NCI-H774 (cell line): ENCODE measurements at regions not wholly inside any gene's neighbourhood (a gene's known extent, or its start where the extent isn't known, plus 50 kb on each side); places are given as distances from the start of the nearest gene placed in this dataset.

Source experiments
- DNase-seq: peaks from one replicate; lab custom pipeline; 2025; lab: John Stamatoyannopoulos, UW

DNA sequence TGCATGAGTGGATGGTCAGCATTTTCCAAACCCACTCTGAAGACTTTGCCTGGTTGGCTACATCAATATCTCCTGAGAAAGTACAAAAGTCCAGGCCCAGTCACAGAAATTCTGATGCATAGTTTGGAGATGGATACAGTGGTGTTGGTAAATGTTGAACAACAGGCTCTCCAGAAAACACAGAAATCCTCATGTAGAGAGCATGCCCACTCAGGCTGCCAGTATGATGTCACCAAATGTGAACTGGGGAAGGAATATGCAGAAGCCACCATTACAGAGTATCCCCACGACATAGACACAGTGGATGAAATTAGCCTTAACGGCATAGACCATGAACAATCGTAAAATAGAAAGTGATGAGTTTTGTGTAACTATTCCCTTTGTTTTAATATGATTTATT is 97.1 kb upstream of the NXT1 start:
- no peak for DNase-seq

DNA sequence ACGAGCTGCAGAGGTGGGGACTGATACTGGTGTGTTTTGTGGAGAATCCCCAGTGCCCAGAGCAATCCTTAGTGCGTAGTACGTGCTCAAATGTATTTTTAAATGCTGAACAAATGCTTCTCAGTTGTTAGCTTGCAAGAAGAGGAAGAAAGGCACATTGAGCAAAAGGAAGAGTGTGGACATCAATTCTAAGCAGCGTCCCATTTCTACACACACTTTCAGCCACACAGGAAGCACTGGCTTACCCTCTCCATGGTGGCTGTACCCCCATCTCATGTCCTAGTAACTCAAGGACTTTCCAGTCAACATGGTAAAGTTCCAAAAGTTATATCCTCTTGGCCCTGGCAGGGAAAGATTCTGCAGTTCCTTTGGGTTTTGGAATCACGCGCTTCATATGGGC is 98.8 kb upstream of the NXT1 start:
- no peak for DNase-seq

GRCh38 chr20:23249541-23249940 is 101.0 kb upstream of the NXT1 start:
- DNase-seq, result no peak

- DNase-seq, result peak; percentile 6
Observed at GRCh38 chr20:23248461-23248882, 102.1 kb upstream of the NXT1 start.

DNA sequence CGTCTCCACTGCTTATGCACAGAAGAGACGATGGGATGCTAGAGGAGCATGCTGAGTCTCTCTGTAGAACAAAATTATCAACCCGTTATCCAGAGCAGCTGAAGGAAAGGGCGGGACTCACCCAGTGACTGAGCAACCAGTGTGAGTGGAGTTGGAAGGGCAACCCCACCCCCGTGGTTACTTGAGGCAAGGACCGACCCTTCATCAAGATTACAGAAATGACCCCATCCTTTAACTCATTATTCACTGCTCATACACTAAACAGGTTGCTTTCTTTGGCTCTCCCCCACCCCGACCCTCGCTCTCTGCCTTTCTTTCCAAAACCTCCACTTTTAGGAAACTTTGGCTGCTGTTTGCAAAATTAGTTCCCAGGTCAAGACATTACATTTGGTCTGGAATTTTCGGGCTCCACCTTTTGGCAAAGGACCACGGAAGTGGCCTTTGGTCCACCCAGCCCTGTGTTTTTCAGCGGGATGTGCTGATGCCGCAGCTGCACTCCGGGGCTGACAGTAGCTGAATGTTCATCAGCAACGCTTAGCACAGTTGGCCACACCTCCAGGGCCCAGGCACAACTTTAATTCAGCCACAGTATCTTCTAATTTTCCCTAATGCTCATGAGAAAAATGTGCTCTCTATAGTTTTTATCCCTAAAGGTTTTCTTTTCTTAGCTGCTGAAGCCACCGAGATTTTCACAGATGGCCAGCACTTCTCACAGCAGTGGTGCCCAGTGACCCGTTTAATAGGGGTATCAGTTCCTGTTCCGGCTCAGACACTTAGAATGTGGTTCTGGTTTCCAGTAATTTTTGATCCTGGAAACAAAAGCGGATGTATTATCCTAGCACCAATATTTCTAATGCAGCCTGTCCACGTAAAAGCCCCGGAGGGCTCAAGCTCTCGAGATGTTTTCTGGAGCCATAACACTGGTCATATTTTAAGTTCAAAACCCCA is 103.6 kb upstream of the NXT1 start:
- no peak for DNase-seq

DNA sequence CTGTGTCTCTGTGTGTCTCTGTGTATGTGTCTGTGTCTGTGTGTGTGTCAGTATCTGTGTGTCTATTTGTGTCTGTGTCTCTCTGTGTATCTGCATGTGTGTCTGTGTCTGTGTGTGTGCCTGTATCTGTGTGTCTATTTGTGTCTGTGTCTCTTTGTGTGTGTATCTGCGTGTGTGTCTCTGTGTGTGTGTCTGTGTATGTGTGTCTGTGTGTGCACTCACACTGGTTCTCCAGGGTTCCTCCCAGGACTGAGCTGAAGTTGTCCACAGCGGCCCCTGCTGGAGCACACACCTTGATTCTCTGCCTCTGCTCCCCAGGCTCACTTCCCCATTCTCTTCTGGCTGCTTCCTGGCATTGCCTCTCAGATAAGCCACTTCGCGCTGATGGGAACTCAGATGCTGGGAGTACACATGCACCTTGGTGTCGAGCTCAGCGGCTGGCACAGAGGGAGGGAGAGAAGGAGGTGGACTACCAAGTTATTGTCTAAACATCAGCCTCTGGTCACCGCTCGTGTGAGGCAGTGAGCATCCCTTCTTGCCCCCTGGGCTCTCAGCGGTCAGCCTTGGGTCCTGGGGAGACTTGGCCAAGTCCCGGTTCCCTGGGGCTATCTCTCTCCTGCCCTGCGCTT is 104.9 kb upstream of the NXT1 start:
- DNase-seq, result peak; percentile 51

GRCh38 chr20:23244916-23245552 is 105.6 kb upstream of the NXT1 start:
- DNase-seq, result no peak

GRCh38 chr20:23244156-23244915 is 106.3 kb upstream of the NXT1 start:
- no peak for DNase-seq

GRCh38 chr20:23243791-23244155 is 106.8 kb upstream of the NXT1 start:
- DNase-seq, result no peak

- DNase-seq, result peak; percentile 66
Observed at GRCh38 chr20:23242556-23243180, 107.9 kb upstream of the NXT1 start.

- peak; percentile 8 for DNase-seq
Observed at GRCh38 chr20:23242104-23242503, 108.5 kb upstream of the NXT1 start.

DNA sequence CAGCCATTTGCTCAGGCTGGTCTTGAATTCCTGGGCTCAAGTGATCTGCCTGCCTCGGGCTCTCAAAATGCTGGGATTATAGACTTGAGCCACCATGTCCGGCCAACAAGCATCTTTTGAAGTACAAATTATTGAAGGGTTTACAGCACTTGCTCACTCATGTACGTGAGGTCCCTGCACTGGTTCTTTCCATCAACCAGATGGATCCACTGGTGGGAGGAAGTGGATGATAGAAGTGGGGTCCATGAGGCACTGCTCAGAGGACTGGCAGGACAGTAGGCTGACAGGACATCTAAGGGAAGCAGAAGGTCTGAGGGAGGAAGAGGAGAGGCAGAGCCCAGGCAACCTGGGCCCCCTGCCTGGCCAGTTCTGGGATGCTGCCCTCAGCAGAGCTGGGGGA is 109.2 kb upstream of the NXT1 start:
- DNase-seq, result no peak

GRCh38 chr20:23240519-23240918 is 110.1 kb upstream of the NXT1 start:
- no peak for DNase-seq

DNA sequence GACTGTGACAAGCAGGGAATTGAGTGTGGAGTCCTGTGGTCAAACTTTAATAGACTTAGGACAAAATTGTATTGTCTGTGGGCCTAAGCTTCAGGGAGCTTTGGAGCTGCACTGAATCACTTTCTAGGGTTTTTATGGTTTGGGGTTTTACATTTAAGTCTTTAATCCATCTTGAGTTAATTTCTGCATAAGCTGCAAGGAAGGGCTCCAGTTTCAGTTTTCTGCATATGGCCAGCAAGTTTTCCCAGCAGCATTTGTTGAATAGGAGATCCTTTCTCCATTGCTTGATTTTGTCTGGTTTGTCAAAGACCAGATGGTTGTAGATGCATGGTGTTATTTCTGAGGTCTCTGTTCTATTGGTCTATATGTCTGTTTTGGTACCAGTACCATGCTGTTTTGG is 113.4 kb upstream of the NXT1 start:
- no peak for DNase-seq

DNA sequence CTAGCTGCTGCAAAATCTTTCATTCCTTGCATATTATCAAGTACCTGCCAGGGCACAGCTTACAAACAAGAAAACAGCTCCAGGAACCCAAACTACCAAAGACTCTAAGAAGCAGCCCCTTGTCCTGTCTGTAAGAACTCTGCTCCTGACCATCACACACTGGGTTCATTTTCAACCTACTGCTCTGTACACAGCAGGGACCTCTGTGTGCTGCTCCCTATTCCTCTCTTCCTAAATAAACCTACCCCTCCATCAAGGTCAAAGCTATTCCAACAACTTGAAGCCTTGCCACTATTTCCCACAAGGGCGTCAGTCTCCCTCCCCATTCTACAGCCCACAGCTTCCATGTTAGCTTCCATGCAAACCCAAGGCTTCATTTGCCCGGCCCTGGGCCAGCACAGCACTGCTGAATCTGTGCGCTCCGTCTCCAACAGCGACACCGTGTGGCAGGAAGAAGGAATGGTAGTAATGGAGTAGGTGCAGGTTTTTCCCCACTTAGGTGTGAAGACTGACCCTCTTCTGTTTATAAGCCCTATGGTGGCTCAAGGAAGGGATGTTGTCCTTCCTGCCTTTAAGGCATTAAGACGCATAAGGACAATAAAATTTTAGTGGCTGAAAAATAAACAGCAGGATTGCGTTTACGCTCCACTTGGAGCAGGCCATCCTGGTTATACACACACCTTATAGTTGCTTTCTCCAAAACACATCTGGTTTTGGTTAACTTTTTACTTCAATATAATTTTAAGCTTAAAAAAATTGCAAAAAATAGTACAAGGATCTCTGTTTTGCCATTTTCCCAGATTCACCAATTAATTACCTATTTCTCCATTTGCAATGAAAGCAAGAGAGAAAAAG is 115.2 kb upstream of the NXT1 start:
- DNase-seq, result peak; percentile 41

GRCh38 chr20:23234311-23235078 is 116.1 kb upstream of the NXT1 start:
- DNase-seq, result no peak

DNA sequence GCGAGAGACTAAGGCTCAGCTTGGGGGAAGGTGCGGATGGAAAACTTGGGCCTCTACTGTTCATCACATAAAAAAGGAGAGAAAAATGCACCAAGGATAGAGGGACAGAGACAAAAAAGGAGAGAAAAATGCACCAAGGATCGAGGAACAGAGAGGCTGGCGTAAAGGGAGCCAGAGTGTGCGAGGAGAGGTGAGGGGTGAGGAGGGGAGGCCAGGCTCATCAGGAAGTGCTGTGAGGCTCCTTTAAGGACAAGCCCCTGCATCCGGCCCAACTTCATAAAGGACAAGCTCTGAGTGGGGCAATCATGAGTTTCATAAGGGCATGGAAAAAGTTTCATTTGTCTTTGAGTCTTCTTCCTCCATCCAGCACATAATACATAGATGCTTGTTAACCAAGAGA is 117.2 kb upstream of the NXT1 start:
- DNase-seq, result no peak

GRCh38 chr20:23232679-23233308 is 117.8 kb upstream of the NXT1 start:
- no peak for DNase-seq

DNA sequence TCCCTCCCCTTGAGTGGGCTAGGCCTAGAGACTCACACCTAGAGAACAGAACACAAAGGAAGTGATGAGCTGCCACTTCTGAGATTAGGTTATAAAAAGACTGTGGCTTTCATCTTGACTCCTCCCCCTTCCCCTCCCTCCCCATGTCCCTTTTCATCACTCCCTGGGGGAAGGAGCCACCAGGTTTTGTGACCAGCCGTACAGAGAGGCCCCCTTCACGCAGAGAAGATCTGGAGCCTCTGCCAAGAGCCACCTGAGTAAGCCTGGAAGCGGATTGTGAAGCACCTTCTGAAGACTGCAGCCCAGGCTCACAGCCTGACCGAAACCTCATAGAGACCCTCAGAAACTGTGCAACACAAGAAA is 118.4 kb upstream of the NXT1 start:
- no peak for DNase-seq
